Activated B cell treated with CpG ODN at 0.5 μM for 24 hours (primary cell): ENCODE measurements at regions not wholly inside any gene's neighbourhood (a gene's known extent, or its start where the extent isn't known, plus 50 kb on each side); places are given as distances from the start of the nearest gene placed in this dataset.

Experiments used
- ATAC-seq: fragments of 200-7000 bp; cut with Tn5 transposase; one replicate; pipeline ENCODE4 v1.10.0; 2021; ENCODE audit warnings: low read depth, mild to moderate bottlenecking, moderate library complexity
- CTCF ChIA-PET: fragments of 350-600 bp; sonication (Branson Sonifier 250); formaldehyde crosslinking; loops from one replicate; lab custom pipeline; 2021; ENCODE audit warnings: antibody characterized with exemption; lab: Charles Lee
- POLR2A ChIA-PET: fragments of 350-600 bp; sonication (Branson Sonifier 250); formaldehyde crosslinking; loops from one replicate; lab custom pipeline; 2021; ENCODE audit warnings: antibody characterized with exemption; lab: Charles Lee
- DNase-seq: peaks from one replicate; pipeline ENCODE4 v3.0.0; 2022
- H3K27ac Mint-ChIP-seq: one replicate; pipeline ENCODE4 v1.8.0; 2020; ENCODE audit warnings: mixed read lengths
- H3K27me3 Mint-ChIP-seq: one replicate; pipeline ENCODE4 v1.8.0; 2021; ENCODE audit warnings: mixed read lengths
- H3K36me3 Mint-ChIP-seq: one replicate; pipeline ENCODE4 v1.8.0; 2021; ENCODE audit warnings: low read depth, mixed read lengths
- H3K4me1 Mint-ChIP-seq: one replicate; pipeline ENCODE4 v1.8.0; 2021; ENCODE audit warnings: mixed read lengths
- H3K4me3 Mint-ChIP-seq: one replicate; pipeline ENCODE4 v1.8.0; 2020; ENCODE audit warnings: mild to moderate bottlenecking, mixed read lengths
- H3K9me3 Mint-ChIP-seq: one replicate; pipeline ENCODE4 v1.8.0; 2020; ENCODE audit warnings: mixed read lengths
- CTCF ChIP-seq: fragments of 200-600 bp; IDR thresholded peaks from one replicate; pipeline ENCODE4 v1.8.0; 2022; ENCODE audit warnings: antibody characterized with exemption, mild to moderate bottlenecking
- intact Hi-C: fragments of 100-400 bp; cut with micrococcal nuclease; formaldehyde crosslinking; loops from one replicate; pipeline ENCODE4 v1.15.1; 2024

GRCh38 chr5:99926463-99926862, 608.7 kb upstream of the FAM174A start:
- POLR2A ChIA-PET, result no interaction called here
- Mint-ChIP-seq H3K9me3 (no peaks in the 10 kb centered on the region), H3K4me3 (no peak overlapping the region), H3K27me3 (no peaks in the 10 kb centered on the region), H3K27ac (no peak overlapping the region), H3K36me3 (no peaks in the 10 kb centered on the region), H3K4me1 (no peaks in the 10 kb centered on the region)
- no peak for TF ChIP-seq CTCF
- CTCF ChIA-PET, result no interaction called here
- ATAC-seq (no peak), DNase-seq (no peak)
- intact Hi-C loops, result no loop called here

- Mint-ChIP-seq H3K27me3 (no peaks in the 10 kb centered on the region), H3K36me3 (no peaks in the 10 kb centered on the region), H3K9me3 (no peaks in the 10 kb centered on the region), H3K4me3 (no peak overlapping the region), H3K4me1 (no peaks in the 10 kb centered on the region), H3K27ac (no peak overlapping the region)
- POLR2A ChIA-PET, result no interaction called here
- CTCF ChIA-PET, result no interaction called here
- intact Hi-C loops, result no loop called here
- no peak for TF ChIP-seq CTCF
- ATAC-seq (no peak), DNase-seq (no peak)
Measured at GRCh38 chr5:99922386-99922785, 612.8 kb upstream of the FAM174A start.

- Mint-ChIP-seq H3K36me3 (no peaks in the 10 kb centered on the region), H3K27ac (no peak overlapping the region), H3K27me3 (no peaks in the 10 kb centered on the region), H3K4me1 (no peaks in the 10 kb centered on the region), H3K9me3 (peaks cover 5% of the 10 kb centered on the region), H3K4me3 (no peak overlapping the region)
- DNase-seq (no peak), ATAC-seq (no peak)
- intact Hi-C loops, result no loop called here
- no peak for TF ChIP-seq CTCF
- ChIA-PET POLR2A (no interaction called here), CTCF (no interaction called here)
Measured at GRCh38 chr5:99911971-99912370, 623.2 kb upstream of the FAM174A start.

- intact Hi-C loops, result no loop called here
- ChIA-PET POLR2A (no interaction called here), CTCF (no interaction called here)
- no peak for TF ChIP-seq CTCF
- Mint-ChIP-seq H3K27ac (no peak overlapping the region), H3K9me3 (peaks cover 5% of the 10 kb centered on the region), H3K4me1 (no peaks in the 10 kb centered on the region), H3K27me3 (no peaks in the 10 kb centered on the region), H3K4me3 (no peak overlapping the region), H3K36me3 (no peaks in the 10 kb centered on the region)
- DNase-seq (no peak), ATAC-seq (no peak)
Measured at GRCh38 chr5:99906776-99907175, 628.4 kb upstream of the FAM174A start.

- TF ChIP-seq CTCF, result no peak
- intact Hi-C loops, result no loop called here
- H3K27ac Mint-ChIP-seq, result no peak overlapping the region
- no peaks in the 10 kb centered on the region for H3K9me3 Mint-ChIP-seq
- H3K27me3 Mint-ChIP-seq, result no peaks in the 10 kb centered on the region
- ATAC-seq, result no peak
- DNase-seq, result no peak
- CTCF ChIA-PET, result no interaction called here
- no peaks in the 10 kb centered on the region for H3K4me1 Mint-ChIP-seq
- no peak overlapping the region for H3K4me3 Mint-ChIP-seq
- POLR2A ChIA-PET, result no interaction called here
- no peaks in the 10 kb centered on the region for H3K36me3 Mint-ChIP-seq
Measured at GRCh38 chr5:99901972-99902371, 633.2 kb upstream of the FAM174A start.
